ENCODE measurements at regions not wholly inside any gene's neighbourhood (a gene's known extent, or its start where the extent isn't known, plus 50 kb on each side); places are given as distances from the start of the nearest gene placed in this dataset.

DNA sequence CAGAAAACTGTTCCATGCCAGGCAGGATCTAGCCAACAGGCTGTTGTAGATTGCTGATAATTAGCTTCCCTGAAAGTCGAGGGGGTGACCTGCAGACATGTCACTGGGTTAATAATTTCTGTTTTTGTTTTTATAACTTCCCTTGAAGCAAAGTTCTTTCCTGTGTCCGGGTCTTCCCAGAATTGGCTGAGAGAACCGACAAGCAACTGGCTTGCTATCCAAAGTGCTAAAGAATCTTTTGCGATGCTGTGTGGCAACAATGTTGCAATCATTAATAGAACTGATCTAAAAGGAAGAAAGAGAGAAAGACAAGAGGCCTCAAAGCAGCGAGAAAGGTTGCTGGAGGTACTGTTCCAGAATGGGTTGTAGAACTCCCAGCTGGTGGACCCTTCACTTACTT lies 132.1 kb upstream of the DPP6 start:
- TF ChIP-seq, protein P1, sequence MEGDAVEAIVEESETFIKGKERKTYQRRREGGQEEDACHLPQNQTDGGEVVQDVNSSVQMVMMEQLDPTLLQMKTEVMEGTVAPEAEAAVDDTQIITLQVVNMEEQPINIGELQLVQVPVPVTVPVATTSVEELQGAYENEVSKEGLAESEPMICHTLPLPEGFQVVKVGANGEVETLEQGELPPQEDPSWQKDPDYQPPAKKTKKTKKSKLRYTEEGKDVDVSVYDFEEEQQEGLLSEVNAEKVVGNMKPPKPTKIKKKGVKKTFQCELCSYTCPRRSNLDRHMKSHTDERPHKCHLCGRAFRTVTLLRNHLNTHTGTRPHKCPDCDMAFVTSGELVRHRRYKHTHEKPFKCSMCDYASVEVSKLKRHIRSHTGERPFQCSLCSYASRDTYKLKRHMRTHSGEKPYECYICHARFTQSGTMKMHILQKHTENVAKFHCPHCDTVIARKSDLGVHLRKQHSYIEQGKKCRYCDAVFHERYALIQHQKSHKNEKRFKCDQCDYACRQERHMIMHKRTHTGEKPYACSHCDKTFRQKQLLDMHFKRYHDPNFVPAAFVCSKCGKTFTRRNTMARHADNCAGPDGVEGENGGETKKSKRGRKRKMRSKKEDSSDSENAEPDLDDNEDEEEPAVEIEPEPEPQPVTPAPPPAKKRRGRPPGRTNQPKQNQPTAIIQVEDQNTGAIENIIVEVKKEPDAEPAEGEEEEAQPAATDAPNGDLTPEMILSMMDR (IDR thresholded peaks at IDR 0.05), result no peak
- TF ChIP-seq EZH2 (IDR thresholded peaks at IDR 0.05), result no peak
- no peak for TF ChIP-seq EZH2phosphoT487 (IDR thresholded peaks at IDR 0.05)

Measured in neural progenitor cell (in vitro differentiated cells).